Left renal pelvis (tissue), 4 donors: ENCODE measurements at regions not wholly inside any gene's neighbourhood (a gene's known extent, or its start where the extent isn't known, plus 50 kb on each side); places are given as distances from the start of the nearest gene placed in this dataset.
"Not testable (repeated sequence)": the region's sequence is repeated elsewhere in the genome, so short reads cannot be mapped to it uniquely, and the experiment has no call there.

ENCODE experiments used
- DNase-seq, 4 donors: peaks; one replicate each; pipeline ENCODE4 v3.0.0-alpha.2; 2013; ENCODE audit warnings: low read depth in 4 of 4, low spot score in 3 of 4

DNA sequence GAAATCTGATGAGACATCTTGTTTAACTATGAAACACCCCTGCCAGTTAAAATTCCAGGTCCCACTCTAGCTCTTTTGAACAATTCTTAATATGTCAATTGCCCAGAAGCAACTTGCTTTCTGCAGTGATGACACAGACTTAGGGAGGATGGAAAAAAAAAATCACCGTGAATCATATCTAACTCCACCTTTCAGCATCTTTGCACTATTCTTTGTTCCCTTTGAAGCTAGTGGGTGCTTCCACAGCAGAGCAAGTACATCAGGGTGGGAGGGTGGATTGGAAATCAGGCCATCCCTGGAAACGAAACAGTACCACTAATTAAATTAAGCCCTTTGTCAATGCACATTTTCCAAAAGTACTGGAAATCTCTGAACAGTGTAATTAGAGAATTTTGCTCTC, 324.3 kb upstream of the MEIS1 start:
- no peak for DNase-seq

DNA sequence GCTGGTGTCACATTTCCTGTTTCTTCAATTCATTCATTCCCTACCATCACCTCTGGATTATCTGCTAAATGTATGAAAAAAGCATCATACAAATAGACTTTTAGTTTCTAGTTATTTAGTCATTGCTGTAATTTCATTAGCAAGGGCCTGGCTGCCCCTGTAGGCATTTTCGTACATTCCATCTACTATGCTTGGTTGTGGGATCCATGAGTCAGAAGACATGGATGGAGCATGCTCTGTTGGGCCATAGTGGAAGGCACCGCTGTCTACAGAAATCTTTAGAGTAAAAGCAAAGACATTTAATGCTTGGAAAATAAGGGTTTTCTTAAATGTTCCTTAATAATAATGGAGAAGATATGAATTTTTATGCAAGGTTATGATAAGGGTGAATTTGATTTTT, 324.8 kb upstream of the MEIS1 start:
- no peak for DNase-seq

DNA sequence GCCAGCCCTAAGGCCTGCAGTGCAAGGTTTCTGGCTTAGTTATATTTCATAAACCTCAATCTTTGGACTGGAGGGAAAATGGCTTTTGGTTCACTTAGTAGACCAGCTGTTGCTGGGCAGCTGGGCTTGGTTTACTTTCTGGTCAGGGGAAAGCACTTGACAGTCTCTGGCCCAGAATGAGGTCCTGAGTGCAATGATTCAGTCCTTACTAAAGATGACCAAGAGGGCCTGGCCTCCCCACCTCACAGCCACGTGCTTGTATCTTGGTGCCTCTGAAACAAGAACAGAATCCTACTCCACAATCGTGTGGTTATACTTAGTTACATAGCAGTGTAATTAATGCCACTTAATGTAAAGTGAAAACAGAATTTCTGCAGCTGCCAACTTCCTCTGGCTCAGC, 325.5 kb upstream of the MEIS1 start:
- DNase-seq, result no peak

DNA sequence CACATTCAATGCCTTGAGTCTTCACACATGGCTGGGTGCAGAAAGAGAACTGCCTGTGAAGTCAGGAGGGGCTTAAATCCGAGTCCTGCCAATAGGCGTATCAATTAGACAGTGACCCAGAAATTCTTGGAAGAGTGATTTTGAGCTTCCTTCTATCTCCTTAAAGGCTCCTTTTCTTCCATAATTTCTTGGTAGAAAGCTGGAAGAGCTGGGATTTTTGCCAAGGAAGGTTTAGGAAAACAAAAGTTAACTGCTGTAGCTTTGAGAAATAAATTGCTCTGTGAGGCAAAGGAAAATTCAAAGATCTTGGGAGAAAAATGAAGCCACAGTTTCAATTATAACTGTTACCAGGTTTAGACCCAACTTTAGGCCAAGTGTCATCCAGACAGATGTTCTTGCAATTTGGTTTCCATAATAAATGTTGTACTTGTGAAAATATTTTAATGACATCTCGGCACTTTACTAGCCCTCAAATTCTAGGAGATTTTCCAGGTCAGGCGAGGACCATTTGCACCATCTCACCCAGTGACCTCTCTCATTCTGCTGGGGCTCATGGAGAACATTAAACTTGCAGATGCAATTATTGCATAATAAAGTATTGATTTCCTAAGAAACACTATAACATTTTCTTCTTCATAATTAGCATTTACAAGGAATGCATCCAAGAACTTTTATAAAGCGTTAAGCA, 329.7 kb upstream of the MEIS1 start:
- DNase-seq, result no peak

DNA sequence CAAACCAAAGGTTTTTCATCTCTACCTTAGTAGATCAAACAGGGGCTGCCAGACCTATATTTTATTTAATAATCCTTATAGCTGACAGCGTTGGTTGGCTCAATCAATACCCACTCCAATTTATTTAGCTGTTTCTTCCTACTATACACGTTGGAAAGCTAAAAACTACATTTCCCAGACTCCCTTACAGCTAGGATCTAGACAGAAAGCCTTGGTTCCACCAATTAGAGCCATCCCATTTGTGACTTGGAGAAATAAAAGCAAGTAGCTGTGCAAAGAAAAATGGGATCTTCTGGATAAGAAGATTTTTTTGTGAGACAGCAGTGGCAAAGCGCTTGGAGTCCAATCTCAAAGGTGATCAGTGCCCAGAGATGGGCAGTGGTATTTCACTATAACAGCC, 331.3 kb upstream of the MEIS1 start:
- no peak for DNase-seq

DNA sequence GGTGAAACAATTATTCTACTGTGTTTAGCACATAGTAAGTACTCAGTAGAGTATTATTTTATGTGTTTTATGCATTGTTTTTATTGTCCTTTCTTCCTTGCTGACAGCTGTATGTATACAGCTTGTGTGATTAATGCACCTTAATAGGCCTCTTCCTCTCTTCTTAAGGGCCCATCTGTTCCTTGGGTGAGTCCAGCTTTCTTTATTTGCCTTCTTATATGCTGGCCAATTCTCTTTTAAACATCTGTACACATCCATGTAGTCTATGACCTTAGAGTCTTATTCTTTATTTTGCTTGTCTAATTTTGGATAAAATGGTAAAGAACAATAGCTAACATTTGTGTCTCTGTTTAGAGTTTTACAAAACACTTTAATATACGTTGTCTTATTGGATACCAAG, 333.7 kb upstream of the MEIS1 start:
- DNase-seq, result no peak

DNA sequence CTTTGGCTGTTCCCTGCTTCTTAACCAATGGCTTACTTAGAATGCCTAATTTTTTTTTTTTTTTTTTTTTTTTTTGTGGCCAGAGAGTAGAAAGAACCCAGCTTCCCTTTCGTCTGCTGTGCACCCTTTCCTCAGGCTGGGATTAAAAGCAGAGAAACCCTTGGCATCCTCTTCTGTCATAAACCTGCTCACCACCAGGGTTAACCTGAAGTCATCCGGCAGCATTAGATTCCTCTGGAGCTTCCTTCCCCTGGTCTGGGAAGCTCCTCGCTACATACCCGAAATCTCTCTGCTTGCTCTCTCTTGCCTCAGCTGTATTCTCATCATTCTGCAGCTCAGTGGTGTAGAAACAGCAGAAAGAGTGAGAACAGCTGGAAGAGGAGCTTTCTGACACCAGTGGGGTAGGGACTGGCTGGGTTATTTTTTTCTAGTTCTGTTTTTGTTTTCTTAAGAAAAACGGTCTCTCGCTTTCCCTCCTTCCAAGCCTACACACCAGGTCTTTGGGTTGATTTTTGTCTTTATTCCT, 339.0 kb upstream of the MEIS1 start:
- no peak for DNase-seq

DNA sequence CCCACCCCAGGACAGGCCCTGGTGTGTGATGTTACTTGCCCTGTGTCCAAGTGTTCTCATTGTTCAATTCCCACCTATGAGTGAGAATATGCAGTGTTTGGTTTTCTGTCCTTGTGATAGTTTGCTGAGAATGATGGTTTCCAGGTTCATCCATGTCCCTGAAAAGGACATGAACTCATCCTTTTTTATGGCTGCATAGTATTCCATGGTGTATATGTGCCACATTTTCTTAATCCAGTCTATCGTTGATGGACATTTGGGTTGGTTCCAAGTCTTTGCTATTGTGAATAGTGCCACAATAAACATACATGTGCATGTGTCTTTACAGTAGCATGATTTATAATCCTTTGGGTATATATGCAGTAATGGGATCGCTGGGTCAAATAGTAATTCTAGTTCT, 340.2 kb upstream of the MEIS1 start:
- not testable (repeated sequence) for DNase-seq

DNA sequence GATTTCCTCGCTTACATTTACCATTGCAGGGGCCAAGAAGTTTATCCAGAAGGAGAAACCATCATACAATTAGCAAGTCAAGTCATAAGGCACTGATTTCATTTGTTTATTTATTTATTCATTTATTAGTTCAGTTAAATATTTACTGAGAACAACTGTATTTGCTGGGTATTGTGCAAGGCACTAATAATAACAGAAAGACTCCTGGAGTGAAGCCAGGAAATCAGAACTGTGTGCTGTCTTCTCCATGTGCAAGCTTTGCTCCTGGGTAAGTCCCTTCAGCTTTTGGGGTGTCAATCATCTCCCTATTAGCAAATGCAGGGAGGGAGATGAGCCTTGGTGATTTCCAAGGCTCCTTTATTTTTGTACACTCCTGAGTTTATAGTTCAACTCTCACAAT, 341.6 kb upstream of the MEIS1 start:
- no peak for DNase-seq

DNA sequence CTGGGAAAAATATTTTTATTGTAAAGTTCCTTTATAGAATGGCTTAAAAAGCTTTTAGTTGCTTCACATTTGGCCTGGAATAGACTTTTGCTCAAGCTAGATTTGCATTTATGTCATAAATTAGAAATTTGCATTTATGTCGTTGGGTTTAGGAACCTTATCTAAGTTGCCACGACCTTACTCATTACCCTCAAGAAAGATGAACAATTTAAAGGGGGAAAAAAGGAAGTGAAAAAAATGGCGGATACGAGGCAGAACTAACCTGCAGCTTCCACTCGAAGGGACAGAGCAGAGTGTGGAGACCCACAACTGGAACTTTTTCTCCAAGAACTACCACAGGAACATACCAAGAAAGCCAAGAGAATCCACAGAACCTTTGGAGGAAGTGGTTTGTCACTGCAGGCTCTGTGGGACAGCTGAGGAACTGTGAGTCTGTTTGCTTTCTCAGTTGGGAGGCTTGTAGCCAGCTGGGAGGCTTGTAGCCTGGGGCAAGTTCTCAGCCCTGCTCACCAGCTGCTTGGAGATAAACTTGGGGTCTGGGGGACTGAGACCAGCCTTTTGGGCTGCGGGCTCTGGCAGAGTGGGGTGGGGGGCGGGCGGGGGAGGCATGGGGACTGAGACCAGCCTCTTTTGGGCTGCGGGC, 349.9 kb upstream of the MEIS1 start:
- DNase-seq, result no peak

DNA sequence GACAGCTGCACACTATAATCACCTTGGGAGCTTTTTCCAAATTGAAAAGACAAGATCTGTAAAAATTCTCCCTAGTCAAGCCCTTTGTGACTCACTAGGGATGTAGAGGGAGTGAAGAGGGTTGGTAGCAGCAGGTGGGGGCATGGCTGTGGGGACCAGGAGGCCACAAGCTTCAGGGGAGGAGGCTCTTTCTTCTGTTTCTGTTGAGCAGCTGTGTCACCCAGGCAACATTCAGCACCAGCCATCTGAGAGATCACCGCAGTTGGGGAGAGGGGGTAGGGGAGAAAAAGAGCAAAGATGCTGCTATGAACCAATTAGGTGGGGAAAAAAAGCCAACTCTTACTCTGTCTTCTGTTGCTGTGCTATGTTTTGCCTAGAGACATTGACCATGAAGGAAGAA, 352.3 kb upstream of the MEIS1 start:
- no peak for DNase-seq

DNA sequence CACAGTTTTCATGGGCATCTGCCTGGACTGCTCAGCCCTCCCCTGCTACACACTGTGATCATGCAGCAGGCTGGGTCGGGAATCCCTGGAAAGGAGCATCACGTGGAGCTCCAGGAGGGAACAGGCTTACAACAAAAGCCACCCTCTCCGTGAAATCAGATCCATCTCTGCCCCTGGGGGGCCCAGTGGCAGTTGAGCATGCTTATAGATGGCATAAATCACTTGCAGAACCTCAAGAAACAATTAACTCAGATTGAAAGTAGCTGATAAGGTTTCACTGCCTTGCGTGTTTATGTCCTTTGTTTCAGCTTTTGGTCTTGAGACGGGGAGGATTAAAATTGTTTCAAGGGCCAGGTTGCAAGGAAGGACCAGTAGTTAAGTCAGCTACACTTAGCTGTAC, 354.8 kb upstream of the MEIS1 start:
- peak in 1 of 4 donors; percentile 48 for DNase-seq

DNA sequence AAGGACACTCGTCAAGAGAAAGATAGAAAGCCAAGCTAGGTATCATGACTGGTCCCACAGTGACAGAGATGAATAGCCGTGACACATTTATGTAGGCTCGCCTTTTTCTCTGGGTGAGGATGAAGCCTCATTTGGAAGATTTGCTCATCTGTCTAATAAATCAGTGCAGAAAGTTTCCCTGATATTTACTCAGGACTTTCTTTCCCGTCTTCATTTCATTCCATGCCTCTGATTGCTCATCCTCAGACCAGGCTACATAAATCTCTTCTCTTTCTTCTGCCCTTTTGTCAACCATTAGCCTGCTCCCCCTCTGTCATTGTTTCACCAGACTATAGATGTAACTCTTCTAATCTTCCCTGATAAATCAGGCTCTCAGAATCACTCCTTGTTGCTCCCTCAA, 361.8 kb upstream of the MEIS1 start:
- DNase-seq, result peak in 2 of 4 donors; percentile 50 to 61

DNA sequence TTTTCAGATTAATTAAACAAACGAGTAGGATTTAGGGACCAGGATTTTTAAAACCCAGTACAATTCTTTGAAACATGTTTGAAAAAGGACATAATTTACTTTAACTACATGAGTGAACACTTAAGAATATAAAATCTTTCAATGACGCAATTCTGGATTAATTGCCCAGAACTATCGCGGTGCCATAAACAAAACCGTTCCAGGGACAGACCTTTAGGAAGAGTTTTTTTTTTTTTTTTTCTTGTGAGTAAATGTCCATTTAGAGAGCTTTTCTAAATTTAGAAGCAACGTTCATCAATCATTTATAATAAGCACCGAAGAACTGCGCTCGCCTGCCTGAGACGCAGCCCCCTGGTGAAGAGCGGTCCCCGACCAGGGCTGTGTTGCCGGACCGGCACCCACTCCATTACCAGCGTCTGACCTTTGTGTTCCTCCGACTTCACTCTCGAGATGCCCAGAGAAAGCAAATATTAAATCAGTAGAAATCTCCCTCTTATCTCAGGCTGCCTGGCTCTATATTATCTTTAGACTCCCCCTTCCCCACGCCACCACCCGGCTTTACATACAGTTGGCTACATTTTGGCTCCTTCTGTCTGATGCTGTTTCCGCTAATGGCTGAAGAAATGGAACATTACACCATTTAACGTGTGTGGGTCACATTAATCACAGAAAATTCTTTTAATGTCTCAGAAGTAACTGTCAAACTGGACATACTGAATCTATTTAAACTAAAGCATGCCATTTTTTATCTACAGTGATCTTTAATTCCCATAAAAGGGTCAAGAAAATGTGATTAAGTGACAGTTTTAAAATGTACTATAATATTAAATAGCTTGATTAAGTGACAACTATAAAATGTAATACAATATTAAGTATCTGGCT, 364.0 kb upstream of the MEIS1 start:
- DNase-seq, result peak; percentile 46 to 58 (median 56)

DNA sequence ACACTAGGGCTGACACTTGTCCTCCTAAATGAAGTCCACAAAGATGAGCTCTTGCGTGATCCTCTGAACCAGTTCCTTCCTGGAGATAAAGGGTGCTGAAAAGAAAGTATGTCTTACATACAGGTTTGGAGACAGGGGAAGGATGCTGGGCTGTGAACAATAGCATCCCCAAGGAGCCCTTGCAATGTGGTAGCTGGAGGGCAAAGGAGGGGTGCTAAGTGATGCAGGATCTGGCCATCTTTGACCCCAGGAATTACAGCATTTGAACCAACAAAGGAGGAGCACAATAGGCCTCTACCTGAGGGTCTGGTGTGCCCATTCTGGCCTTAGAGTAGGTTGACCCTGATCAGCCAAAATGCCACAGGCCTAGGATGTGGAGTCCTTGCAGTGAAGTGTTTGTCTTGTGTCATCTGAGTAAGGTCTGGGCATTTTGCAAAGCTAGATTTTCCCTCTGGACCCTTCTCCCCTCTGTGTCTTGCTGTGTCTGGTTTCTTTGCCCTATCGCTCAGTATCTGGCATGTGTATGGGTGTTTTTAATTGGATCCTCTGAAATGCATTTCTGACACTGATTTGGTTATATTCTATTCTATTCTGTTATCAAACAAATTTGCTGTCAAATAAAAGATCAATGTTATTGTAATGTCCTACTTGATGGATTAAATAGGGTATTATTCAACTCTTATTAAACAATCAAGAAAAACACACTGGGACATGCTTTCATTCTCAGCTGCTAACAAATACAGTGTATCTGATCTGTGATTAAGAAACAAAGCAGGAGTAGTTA, 364.8 kb upstream of the MEIS1 start:
- no peak for DNase-seq

DNA sequence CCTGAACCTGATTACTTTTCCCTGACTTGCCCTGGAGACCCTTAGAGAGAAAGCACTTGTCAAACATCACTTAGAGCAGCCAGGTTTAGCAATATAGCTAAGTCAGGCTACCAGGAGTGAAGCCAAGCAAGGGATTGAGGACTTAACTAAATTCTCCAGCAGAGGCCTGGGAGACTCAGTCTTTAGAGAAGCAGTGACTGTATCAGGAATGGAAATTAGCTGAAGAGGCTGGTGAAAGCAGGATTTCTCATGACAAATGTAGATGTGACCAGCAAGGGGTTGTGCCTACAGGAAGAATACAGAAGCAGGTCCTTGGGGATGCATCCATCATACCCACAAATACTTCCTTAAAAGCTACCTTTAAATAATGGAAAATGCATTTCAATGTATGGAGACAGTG, 368.9 kb upstream of the MEIS1 start:
- no peak for DNase-seq

DNA sequence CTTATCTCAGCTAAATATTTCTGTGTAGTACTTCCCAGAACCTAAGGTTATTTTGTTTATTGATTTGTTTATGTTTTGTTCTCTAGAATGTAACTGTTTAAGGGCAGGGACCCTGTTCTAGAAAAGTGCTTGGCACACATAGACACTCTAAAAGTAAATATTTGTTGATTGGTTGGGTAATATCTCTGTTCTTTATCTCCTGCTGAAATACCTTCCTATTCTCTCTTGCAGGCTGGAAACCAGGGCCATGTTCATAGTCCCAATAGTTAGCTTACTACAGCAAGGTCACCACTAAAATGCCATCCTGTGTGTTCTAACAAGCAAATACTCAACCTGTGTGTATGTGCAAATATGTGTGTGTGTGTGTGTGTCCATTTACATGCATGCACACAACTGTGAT, 375.6 kb upstream of the MEIS1 start:
- no peak for DNase-seq

DNA sequence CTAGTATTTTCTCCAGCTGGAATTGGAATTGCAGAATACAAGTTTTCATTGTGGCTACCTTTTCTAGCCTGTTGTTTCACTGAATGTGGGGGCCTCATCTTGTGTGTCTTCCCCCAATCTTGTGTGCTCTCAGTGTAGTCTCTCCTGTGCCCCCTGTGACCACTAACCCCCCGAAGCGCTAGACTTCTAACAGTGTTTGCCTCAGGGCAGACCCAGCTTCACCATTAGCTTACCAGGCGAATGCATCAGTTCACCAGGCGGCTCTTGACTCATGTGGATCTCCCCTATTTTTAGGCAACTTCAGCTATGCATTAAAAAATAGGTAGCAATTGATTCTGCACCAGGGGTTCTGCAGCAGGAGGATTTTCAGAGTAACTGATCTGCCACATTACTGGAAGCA, 376.2 kb upstream of the MEIS1 start:
- no peak for DNase-seq

DNA sequence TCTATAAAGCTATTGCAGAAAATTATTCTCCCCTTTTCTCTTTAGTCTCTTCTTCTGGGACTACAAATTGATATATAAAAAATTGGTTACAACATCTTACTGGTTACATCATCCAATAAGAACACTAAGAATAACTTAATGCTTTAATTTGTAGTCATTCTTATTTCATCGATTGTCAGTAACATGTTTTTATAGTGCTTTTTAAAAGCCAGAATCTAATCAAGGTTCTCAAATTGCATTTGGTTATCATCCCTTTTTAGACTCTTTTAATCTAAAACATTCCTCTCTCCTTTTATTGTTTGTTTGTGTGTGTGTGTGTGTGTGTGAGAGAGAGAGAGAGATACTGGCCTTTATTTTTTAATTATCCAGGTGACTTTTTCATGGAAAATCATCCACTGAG, 377.1 kb upstream of the MEIS1 start:
- no peak for DNase-seq

DNA sequence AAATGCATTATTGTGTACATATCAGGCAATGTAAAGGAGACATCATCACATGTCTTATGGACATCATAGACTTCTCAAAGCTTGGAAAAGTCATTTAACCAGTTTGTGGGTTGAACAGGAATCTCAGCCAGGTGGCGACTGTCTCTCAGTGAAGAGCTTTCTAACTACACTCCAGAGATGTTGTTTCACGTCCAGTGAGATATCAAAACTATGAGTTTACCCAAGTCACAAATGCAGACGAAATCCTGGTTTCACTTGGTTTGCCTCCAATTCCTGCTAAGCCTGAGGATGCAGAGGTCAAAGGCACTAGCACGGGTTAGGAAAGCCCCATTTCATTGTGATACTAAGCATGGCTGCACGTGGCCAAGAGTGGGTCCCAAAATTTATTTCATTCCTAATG, 384.5 kb upstream of the MEIS1 start:
- DNase-seq, result no peak

DNA sequence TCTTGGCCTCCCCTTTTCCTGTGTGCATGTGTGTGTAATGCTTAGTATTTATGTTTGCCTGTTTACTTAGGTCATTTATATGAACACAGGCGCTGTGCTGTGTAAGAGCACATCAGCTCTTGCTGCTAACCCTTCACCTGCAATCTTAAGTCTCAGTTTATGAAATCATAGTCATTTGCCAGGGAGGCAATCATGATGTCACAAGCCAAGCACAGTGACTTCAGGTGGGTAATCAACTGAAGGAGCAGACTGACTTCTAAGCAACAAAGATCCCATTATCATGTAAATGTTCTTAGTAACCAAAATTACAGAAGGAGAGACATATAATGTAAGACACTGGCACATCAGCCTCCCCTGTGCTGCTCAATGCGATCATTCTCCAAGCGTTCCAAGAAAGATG, 386.3 kb upstream of the MEIS1 start:
- no peak for DNase-seq
